Karpas-422 (cell line): ENCODE measurements at regions not wholly inside any gene's neighbourhood (a gene's known extent, or its start where the extent isn't known, plus 50 kb on each side); places are given as distances from the start of the nearest gene placed in this dataset.
"Not testable (repeated sequence)": the region's sequence is repeated elsewhere in the genome, so short reads cannot be mapped to it uniquely, and the experiment has no call there.

ENCODE experiments used
- DNase-seq: peaks from one replicate; pipeline ENCODE4 v3.0.0-alpha.2; 2015
- H2AFZ ChIP-seq: fragments of 200-600 bp; sonication (generic); 2 replicates; pipeline ENCODE4 v1.6.1; 2014; ENCODE audit warnings: antibody characterized with exemption, low read length, mixed read lengths
- H3K27ac ChIP-seq: fragments of 200-600 bp; sonication (generic); 2 replicates; pipeline ENCODE4 v1.5.1; 2014; ENCODE audit warnings: mild to moderate bottlenecking, low read length, moderate library complexity
- H3K27me3 ChIP-seq: fragments of 200-600 bp; sonication (generic); 2 replicates; pipeline ENCODE4 v1.6.1; 2014; ENCODE audit warnings: low read length, mixed read lengths
- H3K36me3 ChIP-seq: fragments of 200-600 bp; sonication (generic); 2 replicates; pipeline ENCODE4 v1.6.1; 2014; ENCODE audit warnings: low read length, mixed read lengths; ENCODE audit not compliant: insufficient read depth
- H3K4me1 ChIP-seq: fragments of 200-600 bp; sonication (generic); 2 replicates; pipeline ENCODE4 v1.6.1; 2014; ENCODE audit warnings: mild to moderate bottlenecking, low read length, mixed read lengths
- H3K4me2 ChIP-seq: fragments of 200-600 bp; sonication (generic); 2 replicates; pipeline ENCODE4 v1.6.1; 2014; ENCODE audit warnings: low read length, low read depth, mild to moderate bottlenecking; ENCODE audit not compliant: poor library complexity, severe bottlenecking
- H3K4me3 ChIP-seq: fragments of 200-600 bp; sonication (generic); 2 replicates; pipeline ENCODE4 v1.5.1; 2014; ENCODE audit warnings: mild to moderate bottlenecking, antibody characterized with exemption, low read length, mixed read lengths
- H3K79me2 ChIP-seq: fragments of 200-600 bp; sonication (generic); 2 replicates; pipeline ENCODE4 v1.6.1; 2014; ENCODE audit warnings: mild to moderate bottlenecking, low read length, mixed read lengths
- H3K9ac ChIP-seq: fragments of 200-600 bp; sonication (generic); 2 replicates; pipeline ENCODE4 v1.6.0; 2014; ENCODE audit warnings: low read length
- H3K9me2 ChIP-seq: fragments of 200-600 bp; sonication (generic), shearing (Covaris generic); replicated peaks from 2 replicates; pipeline ENCODE4 v1.6.0; 2014; ENCODE audit warnings: mild to moderate bottlenecking, low read length, moderate library complexity; ENCODE audit not compliant: insufficient read depth
- H3K9me3 ChIP-seq: fragments of 300-700, 200-600 bp; sonication (generic); 2 replicates; pipeline ENCODE4 v1.6.1; 2014; ENCODE audit warnings: low read length, mixed read lengths
- H4K20me1 ChIP-seq: fragments of 200-600 bp; sonication (generic); 2 replicates; pipeline ENCODE4 v1.6.1; 2014; ENCODE audit warnings: mild to moderate bottlenecking, antibody characterized with exemption, low read length, low read depth; ENCODE audit not compliant: insufficient read depth

- H3K27ac ChIP-seq, H3K36me3 ChIP-seq, H2AFZ ChIP-seq, H3K4me1 ChIP-seq, H3K9me2 ChIP-seq, H3K27me3 ChIP-seq, H3K79me2 ChIP-seq, H4K20me1 ChIP-seq, H3K9ac ChIP-seq, H3K4me3 ChIP-seq, H3K9me3 ChIP-seq, DNase-seq, H3K4me2 ChIP-seq: not testable (repeated sequence)
These were observed 95.3 kb upstream of the CDK13 start for GRCh38 chr7:39854616-39855324.

DNA sequence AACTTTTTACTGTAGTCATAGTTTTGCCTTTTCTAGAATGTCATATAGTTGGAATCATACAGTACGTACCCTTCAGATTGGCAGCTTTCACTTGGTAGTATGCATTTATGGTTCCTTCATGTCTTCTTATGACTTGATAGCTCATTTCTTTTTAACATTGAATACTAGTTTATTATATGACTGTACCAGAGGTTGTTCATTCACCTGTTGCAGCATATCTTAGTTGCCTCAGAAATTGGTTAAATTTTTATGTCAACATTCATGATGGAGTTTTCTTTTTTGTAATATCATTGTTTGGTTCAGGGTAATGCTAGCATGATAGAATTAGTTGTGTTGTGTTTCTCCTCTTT, 94.8 kb upstream of the CDK13 start:
- Histone ChIP-seq H2AFZ (no peak overlapping the region), H4K20me1 (no peaks in the 10 kb centered on the region), H3K27me3 (no peaks in the 10 kb centered on the region), H3K4me1 (no peaks in the 10 kb centered on the region), H3K27ac (no peak overlapping the region), H3K36me3 (no peaks in the 10 kb centered on the region), H3K4me3 (no peak overlapping the region), H3K9me2 (no peaks in the 10 kb centered on the region), H3K9ac (no peak overlapping the region), H3K9me3 (no peaks in the 10 kb centered on the region), H3K79me2 (no peaks in the 10 kb centered on the region), H3K4me2 (no peak overlapping the region)
- no peak for DNase-seq

- H3K4me3 ChIP-seq, H4K20me1 ChIP-seq, H3K36me3 ChIP-seq, H3K9me2 ChIP-seq, H3K9ac ChIP-seq, H3K4me2 ChIP-seq, H2AFZ ChIP-seq, H3K27me3 ChIP-seq, DNase-seq, H3K4me1 ChIP-seq, H3K79me2 ChIP-seq, H3K9me3 ChIP-seq, H3K27ac ChIP-seq: not testable (repeated sequence)
These were observed 86.3 kb upstream of the CDK13 start for GRCh38 chr7:39863675-39864322.

- not testable (repeated sequence) for H3K4me1 ChIP-seq, H3K9ac ChIP-seq, H3K4me2 ChIP-seq, H3K27ac ChIP-seq, H4K20me1 ChIP-seq, H3K27me3 ChIP-seq, H2AFZ ChIP-seq, H3K4me3 ChIP-seq, H3K9me3 ChIP-seq, H3K9me2 ChIP-seq, DNase-seq, H3K36me3 ChIP-seq, H3K79me2 ChIP-seq
These were observed 80.1 kb upstream of the CDK13 start for GRCh38 chr7:39869888-39870522.

GRCh38 chr7:39871610-39872009, 78.4 kb upstream of the CDK13 start:
- H3K4me1 ChIP-seq, H3K36me3 ChIP-seq, H3K9me2 ChIP-seq, H3K27ac ChIP-seq, DNase-seq, H2AFZ ChIP-seq, H3K9ac ChIP-seq, H3K27me3 ChIP-seq, H3K79me2 ChIP-seq, H3K4me3 ChIP-seq, H4K20me1 ChIP-seq, H3K4me2 ChIP-seq, H3K9me3 ChIP-seq: not testable (repeated sequence)

GRCh38 chr7:39880556-39880955, 69.5 kb upstream of the CDK13 start:
- no peaks in the 10 kb centered on the region for H3K4me1 ChIP-seq
- no peak overlapping the region for H3K27ac ChIP-seq
- H3K9ac ChIP-seq, result no peak overlapping the region
- no peaks in the 10 kb centered on the region for H3K36me3 ChIP-seq
- H3K79me2 ChIP-seq, result no peaks in the 10 kb centered on the region
- peaks cover 9% of the 10 kb centered on the region for H3K9me3 ChIP-seq
- no peaks in the 10 kb centered on the region for H3K27me3 ChIP-seq
- 0 out of 2 replicates have a peak overlapping the region, but pooled peaks have one; percentile 10 for H2AFZ ChIP-seq
- H4K20me1 ChIP-seq, result no peaks in the 10 kb centered on the region
- no peak for DNase-seq
- no peak overlapping the region for H3K4me3 ChIP-seq
- no peak overlapping the region for H3K4me2 ChIP-seq
- H3K9me2 ChIP-seq, result no peaks in the 10 kb centered on the region

DNA sequence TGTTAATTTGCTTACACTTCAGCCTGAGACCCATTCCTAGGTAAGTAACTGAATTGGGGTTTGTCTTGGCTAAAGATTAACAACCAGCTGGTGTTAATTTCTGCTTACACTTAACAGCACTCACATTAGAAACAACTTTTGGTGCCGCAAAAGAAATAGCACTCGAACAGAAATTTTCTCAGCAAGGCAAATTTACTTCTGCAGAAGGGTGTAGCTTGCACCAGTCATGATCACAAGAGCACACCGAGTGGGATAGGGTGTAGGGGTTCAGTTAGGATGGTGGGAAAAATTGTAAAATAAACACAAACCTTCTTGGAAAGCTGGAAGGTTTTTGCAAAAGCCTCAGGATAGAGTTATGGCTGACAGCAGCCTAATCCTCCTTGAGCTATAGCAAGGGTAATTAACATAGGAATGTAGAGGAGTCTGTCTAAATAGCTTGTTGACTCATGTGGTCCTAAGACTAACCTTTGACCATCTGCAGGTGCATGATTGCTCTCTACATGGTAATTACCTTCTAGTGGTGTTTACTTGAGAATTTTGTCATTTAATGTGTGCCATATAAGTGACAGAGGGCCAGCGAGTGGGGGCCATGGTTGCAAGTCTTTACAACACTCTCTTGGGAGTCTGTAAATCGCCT, 67.8 kb upstream of the CDK13 start:
- Histone ChIP-seq H4K20me1 (no peaks in the 10 kb centered on the region), H3K4me2 (no peak overlapping the region), H3K4me1 (no peaks in the 10 kb centered on the region), H3K36me3 (no peaks in the 10 kb centered on the region), H3K9me3 (peaks cover 9% of the 10 kb centered on the region), H2AFZ (no peak overlapping the region), H3K9me2 (no peaks in the 10 kb centered on the region), H3K27ac (no peak overlapping the region), H3K9ac (no peak overlapping the region), H3K4me3 (no peak overlapping the region), H3K27me3 (no peaks in the 10 kb centered on the region), H3K79me2 (no peaks in the 10 kb centered on the region)
- DNase-seq, result no peak

GRCh38 chr7:39883812-39884390, 66.2 kb upstream of the CDK13 start:
- H2AFZ ChIP-seq, result no peak overlapping the region
- H3K4me3 ChIP-seq, result no peak overlapping the region
- peaks cover 9% of the 10 kb centered on the region for H3K9me3 ChIP-seq
- no peaks in the 10 kb centered on the region for H3K27me3 ChIP-seq
- no peaks in the 10 kb centered on the region for H3K79me2 ChIP-seq
- H3K9me2 ChIP-seq, result no peaks in the 10 kb centered on the region
- H3K36me3 ChIP-seq, result no peaks in the 10 kb centered on the region
- no peak for DNase-seq
- no peak overlapping the region for H3K4me2 ChIP-seq
- H3K27ac ChIP-seq, result no peak overlapping the region
- H3K9ac ChIP-seq, result no peak overlapping the region
- H4K20me1 ChIP-seq, result no peaks in the 10 kb centered on the region
- no peaks in the 10 kb centered on the region for H3K4me1 ChIP-seq
